IPS-20b (cell line): ENCODE measurements at regions not wholly inside any gene's neighbourhood (a gene's known extent, or its start where the extent isn't known, plus 50 kb on each side); places are given as distances from the start of the nearest gene placed in this dataset.

ENCODE experiments used
- H3K27ac ChIP-seq: one replicate; pipeline ENCODE4 v1.5.1; 2013; ENCODE audit warnings: low read length
- H3K27me3 ChIP-seq: 2 replicates; pipeline ENCODE4 v1.6.1; 2013; ENCODE audit warnings: mild to moderate bottlenecking, low read length, inconsistent platforms; ENCODE audit not compliant: insufficient read depth
- H3K36me3 ChIP-seq: 2 replicates; pipeline ENCODE4 v1.6.1; 2013; ENCODE audit warnings: low read depth, mild to moderate bottlenecking, inconsistent platforms, low read length, moderate library complexity; ENCODE audit not compliant: insufficient read depth
- H3K4me1 ChIP-seq: 2 replicates; pipeline ENCODE4 v1.6.1; 2013; ENCODE audit warnings: mild to moderate bottlenecking, control low read depth, inconsistent platforms, low read length, moderate library complexity; ENCODE audit not compliant: insufficient read depth
- H3K4me3 ChIP-seq: 2 replicates; pipeline ENCODE4 v1.5.1; 2013; ENCODE audit warnings: mild to moderate bottlenecking, low read length, inconsistent platforms
- H3K9ac ChIP-seq: 2 replicates; pipeline ENCODE4 v1.6.1; 2013; ENCODE audit warnings: low read depth, mild to moderate bottlenecking, inconsistent platforms, low read length, moderate library complexity
- H3K9me3 ChIP-seq: 2 replicates; pipeline ENCODE4 v1.6.1; 2013; ENCODE audit warnings: mild to moderate bottlenecking, low read depth, low read length, inconsistent platforms; ENCODE audit not compliant: insufficient read depth

DNA sequence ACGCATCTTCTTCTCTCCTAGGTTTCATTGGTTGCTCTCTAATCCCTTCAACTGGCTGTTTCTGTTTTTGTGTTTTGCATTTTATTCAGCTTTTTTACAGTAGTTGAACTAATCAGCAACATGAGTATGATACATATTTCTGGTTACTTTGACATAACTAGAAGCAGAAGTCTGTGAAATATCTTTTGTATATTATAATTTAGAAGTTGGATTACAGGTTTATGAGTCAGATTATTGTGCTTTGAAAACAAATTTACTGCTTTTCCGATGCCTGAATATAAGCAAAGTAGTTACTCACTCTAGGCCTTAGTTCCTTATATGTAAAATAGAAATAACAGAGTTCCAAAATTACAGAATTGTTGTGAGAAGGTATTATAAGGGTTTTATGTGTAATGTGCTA is 96.2 kb upstream of the MEOX2 start:
- Histone ChIP-seq H3K27ac (no peak overlapping the region), H3K4me3 (no peak overlapping the region), H3K27me3 (no peaks in the 10 kb centered on the region), H3K9me3 (no peaks in the 10 kb centered on the region), H3K4me1 (peaks cover 22% of the 10 kb centered on the region), H3K36me3 (no peaks in the 10 kb centered on the region), H3K9ac (no peak overlapping the region)

DNA sequence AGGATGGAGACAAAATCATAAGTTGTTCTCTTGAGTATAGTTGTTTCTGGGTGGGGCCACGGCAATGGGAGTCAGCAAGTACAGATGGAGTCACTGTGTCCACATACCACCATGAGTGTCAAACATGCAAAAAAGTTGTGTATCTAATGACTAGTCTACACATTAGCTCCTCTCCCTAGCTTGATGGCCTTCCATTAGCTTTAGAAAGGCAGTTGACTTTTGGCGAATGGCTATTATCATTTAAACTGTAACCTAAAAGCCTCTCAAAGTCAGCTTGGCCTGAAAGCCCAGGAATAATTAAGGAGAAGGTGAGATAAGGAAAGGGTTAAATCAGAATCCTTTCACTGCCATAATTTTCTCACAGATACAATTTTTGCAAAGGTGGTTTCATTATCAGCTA is 95.5 kb upstream of the MEOX2 start:
- H3K4me3 ChIP-seq, result no peak overlapping the region
- no peaks in the 10 kb centered on the region for H3K36me3 ChIP-seq
- peaks cover 22% of the 10 kb centered on the region for H3K4me1 ChIP-seq
- no peaks in the 10 kb centered on the region for H3K27me3 ChIP-seq
- H3K9me3 ChIP-seq, result no peaks in the 10 kb centered on the region
- no peak overlapping the region for H3K27ac ChIP-seq
- no peak overlapping the region for H3K9ac ChIP-seq

DNA sequence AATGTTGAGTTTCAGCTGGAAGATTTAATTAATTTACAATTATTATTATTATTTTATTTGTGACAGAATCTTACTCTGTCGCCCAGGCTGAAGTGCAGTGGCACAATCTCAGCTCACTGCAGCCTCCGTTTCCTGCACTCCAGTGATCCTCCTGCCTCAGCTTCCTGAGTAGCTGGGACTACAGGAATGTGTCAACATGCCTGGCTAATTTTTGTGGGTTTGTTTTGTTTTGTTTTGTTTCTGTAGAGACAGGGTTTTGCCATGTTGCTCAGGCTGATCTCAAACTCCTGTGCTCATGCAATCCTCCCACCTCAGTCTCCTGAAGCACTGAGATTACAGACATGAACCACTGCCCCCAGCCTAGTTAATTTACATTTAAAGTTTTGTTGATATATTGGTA is 93.8 kb upstream of the MEOX2 start:
- H3K9me3 ChIP-seq, result no peaks in the 10 kb centered on the region
- no peak overlapping the region for H3K27ac ChIP-seq
- H3K9ac ChIP-seq, result no peak overlapping the region
- no peaks in the 10 kb centered on the region for H3K36me3 ChIP-seq
- H3K4me1 ChIP-seq, result peaks cover 22% of the 10 kb centered on the region
- H3K4me3 ChIP-seq, result no peak overlapping the region
- no peaks in the 10 kb centered on the region for H3K27me3 ChIP-seq

DNA sequence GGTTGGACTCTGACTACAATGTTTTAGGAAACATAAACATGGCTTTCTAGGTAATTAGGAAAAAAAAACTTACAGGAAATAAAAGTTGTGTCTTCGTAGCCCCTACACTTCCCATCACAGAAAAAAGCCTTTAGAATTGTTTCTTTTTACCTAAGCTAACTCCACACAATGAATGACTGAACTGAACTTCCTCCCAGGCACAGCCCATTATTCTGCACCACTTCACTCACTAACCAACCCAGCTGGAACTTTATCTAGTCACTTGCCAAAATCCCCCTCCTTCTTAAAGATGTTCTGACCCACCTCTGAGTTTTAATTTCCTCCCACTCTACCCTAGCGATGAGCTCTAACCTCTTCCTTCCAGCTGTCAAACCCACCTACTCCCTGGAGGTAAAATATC is 91.7 kb upstream of the MEOX2 start:
- Histone ChIP-seq H3K36me3 (no peaks in the 10 kb centered on the region), H3K4me3 (no peak overlapping the region), H3K9me3 (no peaks in the 10 kb centered on the region), H3K27ac (no peak overlapping the region), H3K9ac (no peak overlapping the region), H3K27me3 (no peaks in the 10 kb centered on the region), H3K4me1 (peaks cover 17% of the 10 kb centered on the region)

DNA sequence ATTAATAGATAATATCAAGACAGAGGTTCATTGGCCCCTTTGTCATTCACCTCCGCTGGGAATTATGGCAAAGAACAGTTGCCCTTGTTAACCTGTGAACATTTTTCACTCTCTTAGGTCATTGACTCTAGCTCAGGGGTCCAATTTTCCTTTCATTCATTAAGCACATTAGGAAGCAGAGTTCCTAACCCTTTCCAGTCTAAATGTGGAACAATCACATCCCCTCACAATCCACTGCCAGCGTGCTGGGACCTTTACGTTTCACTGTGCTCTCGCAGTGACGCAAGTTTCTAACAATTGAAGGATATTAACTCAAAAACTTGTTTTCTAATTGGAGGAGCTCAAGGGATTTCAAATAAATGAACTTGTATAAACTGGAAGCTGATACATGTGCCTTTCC is 79.3 kb upstream of the MEOX2 start:
- no peaks in the 10 kb centered on the region for H3K9me3 ChIP-seq
- no peak overlapping the region for H3K4me3 ChIP-seq
- no peaks in the 10 kb centered on the region for H3K36me3 ChIP-seq
- H3K27me3 ChIP-seq, result no peaks in the 10 kb centered on the region
- no peak overlapping the region for H3K9ac ChIP-seq
- H3K27ac ChIP-seq, result no peak overlapping the region
- no peaks in the 10 kb centered on the region for H3K4me1 ChIP-seq

DNA sequence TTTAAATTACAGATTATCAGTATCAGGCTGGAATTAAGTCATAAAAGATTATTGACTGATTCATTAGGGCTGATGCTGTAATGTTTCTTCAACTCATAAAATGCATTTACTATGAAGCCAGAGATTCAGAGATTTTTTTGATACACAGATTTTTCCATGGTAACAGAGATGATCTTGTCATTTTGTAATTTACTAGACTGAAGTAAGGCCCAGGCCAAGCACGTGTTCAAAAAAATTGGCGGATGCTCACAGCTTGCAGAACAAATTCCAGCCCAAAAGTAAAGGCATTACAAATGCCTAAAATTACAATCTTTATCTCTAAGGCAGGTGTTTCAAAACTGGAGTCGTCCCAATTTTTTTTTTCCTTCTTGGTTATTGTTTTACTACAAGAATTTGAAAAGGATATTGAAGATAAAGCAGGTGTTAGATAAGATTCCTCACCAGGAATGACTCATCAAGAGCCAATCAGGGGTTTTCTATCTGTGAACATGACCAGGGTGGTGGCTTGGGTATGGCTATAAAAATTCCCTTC is 78.4 kb upstream of the MEOX2 start:
- H3K27ac ChIP-seq, result no peak overlapping the region
- H3K27me3 ChIP-seq, result no peaks in the 10 kb centered on the region
- no peaks in the 10 kb centered on the region for H3K36me3 ChIP-seq
- no peaks in the 10 kb centered on the region for H3K9me3 ChIP-seq
- H3K4me3 ChIP-seq, result no peak overlapping the region
- no peak overlapping the region for H3K9ac ChIP-seq
- H3K4me1 ChIP-seq, result no peaks in the 10 kb centered on the region

DNA sequence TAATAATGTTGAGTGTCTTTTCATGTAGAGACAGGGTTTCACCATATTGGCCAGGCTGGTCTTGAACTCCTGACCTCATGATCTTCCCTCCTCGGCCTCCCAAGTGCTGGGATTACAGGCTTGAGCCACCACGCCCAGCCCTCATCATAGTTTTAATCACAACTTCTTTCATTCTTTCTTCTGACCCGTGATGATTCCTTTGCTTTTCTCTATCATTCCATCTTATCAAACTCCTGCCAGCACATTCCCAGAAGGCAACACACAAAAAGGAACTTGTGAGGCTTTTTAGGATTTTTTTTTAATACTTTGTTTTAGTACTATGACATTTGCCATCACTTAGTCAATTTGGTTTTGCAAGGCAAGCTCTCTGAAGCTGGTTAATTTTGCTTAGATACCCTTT is 77.5 kb upstream of the MEOX2 start:
- H3K4me1 ChIP-seq, result no peaks in the 10 kb centered on the region
- no peak overlapping the region for H3K9ac ChIP-seq

DNA sequence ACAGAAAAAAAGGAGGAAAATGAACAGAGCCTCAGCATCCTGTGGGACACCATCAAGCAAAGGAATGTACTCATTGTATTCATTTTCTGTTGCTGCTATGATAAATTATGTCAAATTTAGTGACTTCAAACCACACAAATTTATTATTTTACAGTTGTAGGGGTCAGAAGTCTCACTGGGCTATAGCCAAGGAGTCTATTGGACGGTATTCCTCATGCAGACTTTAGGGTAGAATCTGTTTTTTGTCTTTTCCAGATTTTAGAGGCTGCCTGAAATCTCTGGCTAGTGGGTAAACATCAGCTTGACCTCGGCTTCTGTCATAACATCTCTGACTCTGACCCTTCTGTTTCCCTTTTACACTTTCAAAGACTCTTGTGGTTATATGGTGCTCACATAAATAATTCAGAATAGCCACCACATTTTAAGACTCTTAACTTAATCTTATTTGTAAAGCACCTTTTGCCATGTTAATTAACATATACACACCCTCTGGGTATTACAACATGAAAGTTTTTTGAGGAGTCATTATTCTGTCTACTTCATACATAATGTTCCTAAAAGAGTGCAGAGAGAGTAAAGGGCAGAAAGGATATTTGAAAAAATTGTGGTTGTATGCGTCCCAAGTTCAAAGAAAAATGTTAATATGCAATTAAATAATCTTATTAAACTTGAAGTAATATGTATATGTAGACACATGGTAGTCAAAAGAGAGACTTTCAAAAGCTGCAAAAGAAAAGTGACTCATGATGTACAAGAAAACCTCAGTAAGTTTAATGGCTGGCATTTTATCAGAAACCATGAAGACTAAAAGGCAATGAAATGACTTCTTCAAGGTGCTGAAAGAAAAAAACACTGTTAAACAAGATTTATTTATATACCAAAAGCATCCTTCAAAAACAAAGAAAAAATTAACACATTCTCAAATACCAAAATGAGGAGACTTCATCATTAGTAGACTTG is 70.8 kb upstream of the MEOX2 start:
- Histone ChIP-seq H3K36me3 (no peaks in the 10 kb centered on the region), H3K4me1 (no peaks in the 10 kb centered on the region), H3K27ac (no peak overlapping the region), H3K27me3 (no peaks in the 10 kb centered on the region), H3K9ac (no peak overlapping the region), H3K4me3 (no peak overlapping the region), H3K9me3 (no peaks in the 10 kb centered on the region)

More for the DNA sequence above, 77.5 kb upstream of the MEOX2 start:
- H3K36me3 ChIP-seq, result no peaks in the 10 kb centered on the region
- H3K27ac ChIP-seq, result no peak overlapping the region
- H3K27me3 ChIP-seq, result no peaks in the 10 kb centered on the region
- H3K9me3 ChIP-seq, result no peaks in the 10 kb centered on the region
- H3K4me3 ChIP-seq, result no peak overlapping the region

DNA sequence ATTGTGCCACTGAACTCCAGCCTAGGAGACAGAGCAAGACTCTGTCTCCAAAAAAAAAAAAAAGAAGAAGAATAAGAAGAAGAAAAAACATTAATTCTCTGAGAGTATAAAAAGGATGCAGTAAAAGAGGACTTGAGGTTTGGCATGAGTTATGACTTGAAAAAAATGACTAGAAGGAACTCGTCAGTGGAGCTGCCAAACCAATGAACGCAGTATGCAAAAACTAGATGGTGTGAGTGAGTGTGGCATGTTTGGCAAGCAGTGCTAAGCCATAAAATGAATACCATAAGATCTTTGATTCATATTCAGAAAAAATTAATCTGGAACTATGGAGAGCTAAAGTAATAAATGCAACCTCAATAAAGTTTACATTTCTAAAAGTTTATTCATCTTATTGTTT is 68.6 kb upstream of the MEOX2 start:
- H3K9me3 ChIP-seq, result no peaks in the 10 kb centered on the region
- no peak overlapping the region for H3K27ac ChIP-seq
- H3K27me3 ChIP-seq, result no peaks in the 10 kb centered on the region
- no peaks in the 10 kb centered on the region for H3K4me1 ChIP-seq
- H3K4me3 ChIP-seq, result no peak overlapping the region
- H3K9ac ChIP-seq, result no peak overlapping the region
- H3K36me3 ChIP-seq, result no peaks in the 10 kb centered on the region

DNA sequence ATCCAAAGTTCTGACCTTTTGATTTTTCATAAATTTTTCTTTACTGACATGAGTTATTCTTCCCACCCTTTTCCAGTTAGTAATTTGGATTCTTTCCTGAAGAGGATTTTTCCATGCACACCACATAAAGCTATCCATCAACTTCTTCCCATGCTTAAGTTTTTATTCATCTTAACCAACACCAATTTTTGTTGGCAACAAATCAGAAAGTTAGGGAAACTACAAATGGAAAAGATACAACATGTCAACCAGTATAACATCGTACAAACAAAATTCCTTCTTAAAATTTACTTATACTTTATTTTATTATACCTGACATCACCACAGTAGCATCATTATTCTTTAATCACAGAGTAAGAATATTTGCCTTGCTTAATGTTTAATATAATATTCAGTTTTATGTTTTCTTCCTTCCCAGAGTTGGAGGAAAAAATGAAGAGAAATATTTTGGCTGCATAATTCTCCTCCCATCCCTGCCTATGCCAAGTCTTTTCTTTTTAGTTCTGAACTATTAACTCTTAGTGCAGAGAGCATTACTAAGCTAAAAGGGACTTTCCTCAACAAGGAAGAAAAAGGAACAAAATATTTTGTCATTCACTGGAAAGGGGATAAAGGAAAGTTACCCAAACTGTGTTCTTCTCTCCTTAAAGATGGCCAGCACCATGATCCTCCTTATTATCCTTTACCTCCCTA is 67.5 kb upstream of the MEOX2 start:
- H3K9me3 ChIP-seq, result no peaks in the 10 kb centered on the region
- H3K9ac ChIP-seq, result no peak overlapping the region
- no peaks in the 10 kb centered on the region for H3K4me1 ChIP-seq
- H3K36me3 ChIP-seq, result no peaks in the 10 kb centered on the region
- no peak overlapping the region for H3K27ac ChIP-seq
- no peak overlapping the region for H3K4me3 ChIP-seq
- no peaks in the 10 kb centered on the region for H3K27me3 ChIP-seq

DNA sequence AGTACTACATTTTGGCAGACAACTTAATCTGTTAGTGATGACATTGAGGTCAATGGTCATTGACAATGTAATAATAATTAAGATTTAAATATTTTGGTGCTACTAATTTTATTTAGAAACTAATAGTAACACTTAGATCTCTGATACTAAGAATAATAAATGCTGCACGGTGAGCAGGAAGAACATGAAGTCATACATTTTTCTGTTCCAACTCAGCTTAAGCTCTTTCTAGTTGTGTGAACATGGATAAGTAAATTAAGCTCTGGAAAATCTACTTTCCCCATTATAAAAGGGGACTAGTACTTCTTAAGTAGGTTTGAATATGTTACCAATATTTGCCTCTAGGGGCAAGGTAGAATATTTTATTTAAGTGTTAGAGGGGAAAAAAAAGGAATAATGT is 65.9 kb upstream of the MEOX2 start:
- H3K4me3 ChIP-seq, result no peak overlapping the region
- no peaks in the 10 kb centered on the region for H3K36me3 ChIP-seq
- H3K27ac ChIP-seq, result no peak overlapping the region
- no peak overlapping the region for H3K9ac ChIP-seq
- H3K27me3 ChIP-seq, result no peaks in the 10 kb centered on the region
- H3K9me3 ChIP-seq, result no peaks in the 10 kb centered on the region
- no peaks in the 10 kb centered on the region for H3K4me1 ChIP-seq
